Stimulated activated CD4-positive, alpha-beta T cell treated with anti-CD3 and anti-CD28 coated beads, TNF-alpha, amount 100 ng/mL, for 48 hours (primary cell): ENCODE measurements at regions not wholly inside any gene's neighbourhood (a gene's known extent, or its start where the extent isn't known, plus 50 kb on each side); places are given as distances from the start of the nearest gene placed in this dataset.
"Not testable (repeated sequence)": the region's sequence is repeated elsewhere in the genome, so short reads cannot be mapped to it uniquely, and the experiment has no call there.

Experiments
- DNase-seq, 3 donors: peaks; one replicate each; pipeline ENCODE4 v3.0.0-alpha.2; 2020; ENCODE audit warnings: low read depth in 3 of 3

DNA sequence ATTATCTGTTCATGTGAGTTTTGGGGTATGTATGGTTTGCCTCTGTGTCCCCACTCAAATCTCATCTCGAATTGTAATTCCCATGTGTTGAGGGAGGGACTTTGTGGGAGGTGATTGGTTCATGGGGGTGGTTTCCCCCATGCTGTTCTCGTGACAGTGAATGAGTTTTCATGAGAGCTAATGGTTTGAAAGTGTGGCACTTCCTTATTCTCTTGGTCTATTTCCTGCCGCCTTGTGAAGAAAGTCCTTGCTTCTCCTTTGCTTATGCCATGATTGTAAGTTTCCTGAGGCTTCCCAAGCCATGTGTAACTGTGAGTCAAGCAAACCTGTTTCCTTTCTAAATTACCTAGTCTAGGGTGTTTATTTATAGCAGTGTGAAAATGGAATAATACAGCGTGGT lies 128.1 kb upstream of the HS3ST4 start:
- DNase-seq: no peak

GRCh38 chr16:25561723-25562122 lies 130.0 kb upstream of the HS3ST4 start:
- DNase-seq: not testable (repeated sequence)

DNA sequence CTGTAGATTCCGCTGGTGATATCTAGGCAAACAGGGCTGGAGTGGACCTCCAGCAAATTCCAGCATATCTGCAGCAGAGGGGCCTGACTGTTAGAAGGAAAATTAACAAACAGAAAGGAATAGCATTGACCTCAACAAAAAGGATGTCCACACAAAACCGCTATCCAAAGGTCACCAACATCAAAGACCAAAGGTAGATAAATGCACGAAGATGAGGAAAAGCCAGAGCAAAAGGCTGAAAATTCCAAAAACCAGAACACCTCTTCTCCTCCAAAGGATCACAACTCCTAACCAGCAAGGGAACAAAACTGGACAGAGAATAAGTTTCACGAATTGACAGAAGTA lies 134.8 kb upstream of the HS3ST4 start:
- not testable (repeated sequence) for DNase-seq

DNA sequence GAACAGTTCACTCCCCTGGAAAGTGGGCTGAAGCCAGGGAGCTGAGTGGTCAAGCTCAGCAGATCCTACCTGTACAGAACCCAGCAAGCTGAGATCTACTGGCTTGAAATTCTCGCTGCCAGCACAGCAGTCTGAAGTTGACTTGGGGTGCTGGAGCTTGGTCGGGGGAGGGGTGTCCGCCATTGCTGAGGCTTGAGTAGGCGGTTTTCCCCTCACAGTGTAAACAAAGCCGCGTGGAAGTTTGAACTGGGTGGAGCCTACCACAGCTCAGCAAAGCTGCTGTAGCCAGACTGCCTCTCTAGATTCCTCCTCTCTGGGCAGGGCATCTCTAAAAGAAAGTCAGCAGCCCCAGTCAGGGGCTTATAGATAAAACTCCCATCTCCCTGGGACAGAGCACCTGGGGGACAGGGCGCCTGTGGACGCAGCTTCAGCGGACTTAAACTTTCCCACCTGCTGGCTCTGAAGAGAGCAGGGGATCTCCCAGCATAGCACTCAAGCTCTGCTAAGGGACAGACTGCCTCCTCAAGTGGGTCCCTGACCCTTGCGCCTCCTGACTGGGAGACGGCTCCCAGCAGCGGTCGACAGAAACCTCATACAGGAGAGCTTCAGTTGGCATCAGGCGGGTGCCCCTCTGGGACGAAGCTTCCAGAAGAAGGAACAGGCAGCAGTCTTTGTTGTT lies 135.3 kb upstream of the HS3ST4 start:
- not testable (repeated sequence) for DNase-seq

- no peak for DNase-seq
Measured at GRCh38 chr16:25553711-25554436, 137.9 kb upstream of the HS3ST4 start.

GRCh38 chr16:25550647-25551046 lies 141.1 kb upstream of the HS3ST4 start:
- DNase-seq: no peak

GRCh38 chr16:25546791-25547190 lies 145.0 kb upstream of the HS3ST4 start:
- DNase-seq: no peak

DNA sequence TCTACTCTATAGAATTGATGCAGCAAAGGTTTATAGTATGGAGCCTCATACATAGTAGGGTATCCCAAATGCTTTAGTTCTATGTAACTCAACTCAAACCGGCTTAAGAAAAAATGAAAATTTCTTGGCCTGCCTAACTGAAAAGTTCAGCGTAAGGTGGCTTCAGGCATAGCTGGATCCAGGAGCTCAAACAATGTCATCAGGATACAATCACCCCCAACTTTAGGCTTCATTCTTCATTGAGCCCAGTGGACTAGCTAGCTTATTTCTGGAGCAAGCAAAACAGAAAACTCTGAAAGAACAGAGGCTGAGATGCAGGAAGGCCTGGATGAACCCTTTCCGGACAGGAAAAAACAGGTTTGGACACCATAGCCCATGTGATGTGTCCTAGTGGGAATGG lies 147.5 kb upstream of the HS3ST4 start:
- DNase-seq: no peak

- DNase-seq: no peak
Measured at GRCh38 chr16:25542306-25542705, 149.5 kb upstream of the HS3ST4 start.

DNA sequence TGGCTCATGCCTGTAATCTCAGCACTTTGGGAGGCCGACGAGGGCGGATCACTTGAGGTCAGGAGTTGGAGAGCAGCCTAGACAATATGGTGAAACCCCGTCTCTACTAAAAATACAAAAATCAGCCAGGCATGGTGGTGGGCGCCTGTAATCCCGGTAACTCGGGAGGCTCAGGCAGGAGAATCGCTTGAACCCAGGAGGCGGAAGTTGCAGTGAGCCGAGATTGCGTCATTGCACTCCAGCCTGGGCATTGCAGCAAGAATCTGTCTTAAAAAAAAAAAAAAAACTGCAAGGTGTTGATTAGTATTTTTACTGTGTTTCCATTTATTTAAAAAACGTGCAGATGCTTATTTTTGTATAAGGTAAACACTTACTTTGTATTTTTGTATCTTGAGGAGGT lies 152.0 kb upstream of the HS3ST4 start:
- not testable (repeated sequence) for DNase-seq

DNA sequence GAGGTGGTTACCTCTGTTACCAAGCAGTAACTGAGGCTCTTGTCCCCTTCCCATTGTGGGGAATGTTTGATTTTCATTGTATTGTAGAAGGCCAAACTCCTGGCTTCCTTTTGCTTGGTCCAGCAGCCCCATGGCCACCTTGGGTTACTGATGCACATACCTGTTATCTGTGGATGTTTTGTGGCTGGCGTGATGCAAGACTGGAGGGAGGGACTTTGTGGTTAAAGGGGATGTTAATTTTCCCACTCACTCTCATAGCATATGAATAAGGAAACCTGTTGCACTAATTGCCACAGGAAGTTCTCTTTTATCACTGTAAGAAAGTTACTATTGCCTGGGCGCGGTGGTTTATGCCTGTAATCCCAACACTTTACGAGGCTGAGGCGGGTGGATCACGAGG lies 168.6 kb upstream of the HS3ST4 start:
- no peak for DNase-seq

DNA sequence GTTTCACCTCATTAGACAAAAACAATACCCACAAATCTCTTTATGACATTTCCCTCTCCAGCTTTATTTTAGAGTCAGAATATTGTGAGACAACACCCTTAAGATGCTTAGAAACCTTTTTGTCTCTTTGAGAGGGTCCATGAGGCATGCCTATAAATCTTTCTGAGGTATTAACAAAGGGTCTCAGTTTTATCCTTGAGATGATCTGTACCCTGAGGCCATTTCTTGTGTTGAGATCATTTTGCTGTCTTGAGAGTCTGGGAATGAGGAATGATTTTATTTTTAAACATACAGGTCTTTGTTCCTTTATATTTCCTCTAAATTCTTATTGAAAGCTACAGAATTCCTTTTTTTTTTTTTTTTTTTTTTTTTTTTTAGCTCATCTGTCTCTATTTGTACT lies 179.7 kb upstream of the HS3ST4 start:
- DNase-seq: no peak

- no peak for DNase-seq
Measured at GRCh38 chr16:25509456-25509855, 182.3 kb upstream of the HS3ST4 start.

- no peak for DNase-seq
Measured at GRCh38 chr16:25501530-25502255, 190.1 kb upstream of the HS3ST4 start.

- no peak for DNase-seq
Measured at GRCh38 chr16:25494292-25494691, 197.5 kb upstream of the HS3ST4 start.

GRCh38 chr16:25493136-25493811 lies 198.5 kb upstream of the HS3ST4 start:
- no peak for DNase-seq

DNA sequence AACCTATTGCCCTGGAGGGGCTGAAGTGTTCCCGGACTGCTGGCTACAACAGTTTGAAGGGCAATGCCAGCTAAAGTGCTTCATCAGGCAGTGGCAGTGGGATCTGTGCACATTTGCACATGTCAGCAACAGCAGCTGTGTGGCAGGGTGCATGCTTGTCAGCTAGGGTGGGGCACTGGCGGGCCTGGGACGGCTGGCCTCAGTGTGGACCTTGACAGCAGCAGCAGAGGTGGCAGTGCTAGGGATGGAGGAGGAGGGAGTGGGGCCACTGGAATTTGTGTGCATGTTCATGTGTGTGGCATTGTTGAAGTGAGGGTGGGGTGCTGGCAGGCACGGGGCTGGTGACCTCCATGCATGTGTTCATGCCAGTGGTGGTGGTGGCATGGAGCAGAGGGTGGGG lies 203.3 kb upstream of the HS3ST4 start:
- DNase-seq: no peak

DNA sequence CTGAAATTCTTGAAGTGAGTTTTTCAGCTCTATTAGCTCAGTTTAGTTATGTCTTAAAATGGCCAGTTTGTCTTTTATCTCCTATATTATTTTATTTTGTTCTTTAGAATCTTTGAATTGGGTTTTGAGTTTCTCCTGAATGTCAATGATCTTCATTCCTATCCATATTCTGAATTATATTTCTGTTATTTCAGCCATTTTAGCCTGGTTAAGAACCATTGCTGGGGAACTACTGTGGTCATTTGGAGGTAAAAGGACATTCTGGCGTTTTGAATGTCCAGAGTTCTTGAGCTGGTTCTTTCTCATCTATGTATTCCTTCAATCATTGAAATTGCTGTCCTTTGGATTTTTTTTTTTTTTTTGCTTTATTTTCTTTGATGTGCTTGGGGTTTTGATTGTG lies 203.9 kb upstream of the HS3ST4 start:
- no peak for DNase-seq

- DNase-seq: no peak
Measured at GRCh38 chr16:25481636-25482035, 210.1 kb upstream of the HS3ST4 start.

GRCh38 chr16:25478476-25478875 lies 213.3 kb upstream of the HS3ST4 start:
- DNase-seq: no peak

GRCh38 chr16:25464058-25464457 lies 206.4 kb upstream of the ZKSCAN2 start:
- DNase-seq: no peak

- no peak for DNase-seq
Measured at GRCh38 chr16:25449802-25450201, 192.2 kb upstream of the ZKSCAN2 start.
